HCT116 (cell line): ENCODE measurements at regions not wholly inside any gene's neighbourhood (a gene's known extent, or its start where the extent isn't known, plus 50 kb on each side); places are given as distances from the start of the nearest gene placed in this dataset.
"Not testable (repeated sequence)": the region's sequence is repeated elsewhere in the genome, so short reads cannot be mapped to it uniquely, and the experiment has no call there.

Experiments
- CBX3 ChIP-seq: IDR thresholded peaks from 2 replicates; pipeline ENCODE4 v1.6.1; 2012; ENCODE audit warnings: low read depth
- EGR1 ChIP-seq: IDR thresholded peaks from 2 replicates; pipeline ENCODE4 v1.6.1; 2012; ENCODE audit warnings: low read depth
- ELF1 ChIP-seq: IDR thresholded peaks from 2 replicates; pipeline ENCODE4 v1.6.1; 2012; ENCODE audit warnings: low read depth, borderline replicate concordance
- EZH2 ChIP-seq: fragments of 200-600 bp; sonication (generic); IDR thresholded peaks from 2 replicates; pipeline ENCODE4 v1.6.1; 2017; ENCODE audit warnings: antibody characterized with exemption, mixed run types
- EZH2phosphoT487 ChIP-seq: fragments of 200-600 bp; IDR thresholded peaks from 2 replicates; pipeline ENCODE4 v1.6.1; 2018; ENCODE audit warnings: antibody characterized with exemption, borderline replicate concordance
- FOSL1 ChIP-seq: IDR thresholded peaks from 2 replicates; pipeline ENCODE4 v1.6.1; 2012; ENCODE audit warnings: low read depth
- POLR2A ChIP-seq: IDR thresholded peaks from 2 replicates; pipeline ENCODE4 v1.7.0; 2011; ENCODE audit warnings: borderline replicate concordance; ENCODE audit not compliant: insufficient read depth, insufficient read length; ENCODE audit errors: extremely low read depth
- POLR2AphosphoS5 ChIP-seq: IDR thresholded peaks from 2 replicates; pipeline ENCODE4 v1.6.1; 2011; ENCODE audit warnings: mild to moderate bottlenecking, low read depth, low read length, moderate library complexity
- RAD21 ChIP-seq: IDR thresholded peaks from 2 replicates; pipeline ENCODE4 v1.6.1; 2012; ENCODE audit warnings: low read depth, mild to moderate bottlenecking
- TCF7L2 ChIP-seq: IDR thresholded peaks from 2 replicates; pipeline ENCODE4 v1.7.0; 2011; ENCODE audit warnings: borderline replicate concordance, inconsistent platforms; ENCODE audit not compliant: insufficient read depth, insufficient read length; ENCODE audit errors: extremely low read depth
- YY1 ChIP-seq: IDR thresholded peaks from 2 replicates; pipeline ENCODE4 v1.6.1; 2011; ENCODE audit warnings: low read length, low read depth, moderate library complexity, mild to moderate bottlenecking; ENCODE audit not compliant: insufficient replicate concordance; ENCODE audit errors: extremely low read depth
- TF ChIP-seq, protein P1 (sequence below), 3 experiments: fragments of 200-600 bp in 1 of 3; sonication (generic) in 1 of 3; IDR thresholded peaks in 2 of 3; conservative IDR thresholded peaks in 1 of 3; 2 replicates each; pipeline ENCODE4 v1.5.1; 2012 to 2017; ENCODE audit warnings: low read depth in 2 of 3, low read length in 2 of 3, antibody characterized with exemption in 1 of 3, borderline replicate concordance in 1 of 3, control low read depth in 1 of 3, mild to moderate bottlenecking in 1 of 3, mixed read lengths in 1 of 3, mixed run types in 1 of 3, moderate library complexity in 1 of 3; ENCODE audit not compliant: insufficient read depth in 1 of 3
- TF ChIP-seq, protein P2 (sequence below): IDR thresholded peaks from 2 replicates; pipeline ENCODE4 v1.6.1; 2012

DNA sequence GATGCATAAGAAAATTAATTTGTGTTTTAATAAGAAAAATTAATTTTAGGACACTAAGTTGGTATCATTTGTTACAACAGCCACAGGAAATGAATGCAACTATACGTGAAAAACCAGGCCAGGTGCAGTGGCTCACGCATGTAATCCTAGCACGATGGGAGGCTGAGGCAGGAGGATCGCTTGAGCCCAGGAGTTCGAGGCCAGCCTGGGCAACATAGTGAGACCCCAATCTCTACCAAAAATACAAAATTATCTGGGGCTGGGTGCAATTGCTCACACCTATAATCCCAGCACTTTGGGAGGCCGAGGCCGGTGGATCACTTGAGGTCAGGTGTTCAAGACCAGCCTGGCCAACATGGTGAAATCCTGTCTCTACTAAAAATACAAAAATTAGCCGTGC is 132.2 kb upstream of the CIBAR2 start:
- TF ChIP-seq, protein P1, sequence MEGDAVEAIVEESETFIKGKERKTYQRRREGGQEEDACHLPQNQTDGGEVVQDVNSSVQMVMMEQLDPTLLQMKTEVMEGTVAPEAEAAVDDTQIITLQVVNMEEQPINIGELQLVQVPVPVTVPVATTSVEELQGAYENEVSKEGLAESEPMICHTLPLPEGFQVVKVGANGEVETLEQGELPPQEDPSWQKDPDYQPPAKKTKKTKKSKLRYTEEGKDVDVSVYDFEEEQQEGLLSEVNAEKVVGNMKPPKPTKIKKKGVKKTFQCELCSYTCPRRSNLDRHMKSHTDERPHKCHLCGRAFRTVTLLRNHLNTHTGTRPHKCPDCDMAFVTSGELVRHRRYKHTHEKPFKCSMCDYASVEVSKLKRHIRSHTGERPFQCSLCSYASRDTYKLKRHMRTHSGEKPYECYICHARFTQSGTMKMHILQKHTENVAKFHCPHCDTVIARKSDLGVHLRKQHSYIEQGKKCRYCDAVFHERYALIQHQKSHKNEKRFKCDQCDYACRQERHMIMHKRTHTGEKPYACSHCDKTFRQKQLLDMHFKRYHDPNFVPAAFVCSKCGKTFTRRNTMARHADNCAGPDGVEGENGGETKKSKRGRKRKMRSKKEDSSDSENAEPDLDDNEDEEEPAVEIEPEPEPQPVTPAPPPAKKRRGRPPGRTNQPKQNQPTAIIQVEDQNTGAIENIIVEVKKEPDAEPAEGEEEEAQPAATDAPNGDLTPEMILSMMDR (IDR thresholded peaks at IDR 0.05 in 2 of 3, conservative IDR thresholded peaks at IDR 0.05 in 1 of 3; ENCODE audit: borderline replicate concordance in 1 of 3, insufficient read depth in 1 of 3, low read depth in 2 of 3, low read length in 2 of 3) = not testable (repeated sequence)
- TF ChIP-seq POLR2A, RAD21, EZH2, FOSL1, EGR1, TCF7L2, EZH2phosphoT487, POLR2AphosphoS5, YY1, ELF1, CBX3: not testable (repeated sequence)
- TF ChIP-seq, protein P2, sequence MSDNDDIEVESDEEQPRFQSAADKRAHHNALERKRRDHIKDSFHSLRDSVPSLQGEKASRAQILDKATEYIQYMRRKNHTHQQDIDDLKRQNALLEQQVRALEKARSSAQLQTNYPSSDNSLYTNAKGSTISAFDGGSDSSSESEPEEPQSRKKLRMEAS = not testable (repeated sequence)
